PC-9 (cell line): ENCODE measurements at regions not wholly inside any gene's neighbourhood (a gene's known extent, or its start where the extent isn't known, plus 50 kb on each side); places are given as distances from the start of the nearest gene placed in this dataset.

Experiments
- EZH2 ChIP-seq: fragments of 200-600 bp; sonication (generic); IDR thresholded peaks from 2 replicates; pipeline ENCODE4 v1.8.0; 2017; ENCODE audit warnings: antibody characterized with exemption, low read depth
- TF ChIP-seq, protein P1 (sequence below): fragments of 200-600 bp; sonication (generic); conservative IDR thresholded peaks from 2 replicates; pipeline ENCODE4 v1.6.1; 2017; ENCODE audit warnings: mixed run types, antibody characterized with exemption, mild to moderate bottlenecking, moderate library complexity

DNA sequence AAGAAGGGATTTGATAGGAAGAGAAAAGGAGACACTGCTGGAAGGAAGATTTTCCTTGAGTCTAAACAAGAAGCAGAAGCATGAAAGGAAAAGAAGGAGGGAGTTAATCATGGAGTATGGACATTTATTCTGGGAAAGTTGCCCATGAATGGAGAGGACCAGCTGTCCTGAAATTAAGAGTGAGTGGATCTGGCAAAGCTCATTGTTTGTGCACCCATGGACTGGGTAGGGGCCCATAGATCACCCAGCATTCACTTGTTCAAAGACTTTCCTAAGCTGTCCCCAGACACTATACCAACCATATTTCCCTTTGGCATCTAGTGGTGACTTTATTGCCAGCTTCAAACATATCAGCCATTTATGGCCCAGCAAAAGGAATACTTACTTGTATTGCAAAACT is 422.7 kb downstream of the FBXO15 start:
- TF ChIP-seq, protein P1, sequence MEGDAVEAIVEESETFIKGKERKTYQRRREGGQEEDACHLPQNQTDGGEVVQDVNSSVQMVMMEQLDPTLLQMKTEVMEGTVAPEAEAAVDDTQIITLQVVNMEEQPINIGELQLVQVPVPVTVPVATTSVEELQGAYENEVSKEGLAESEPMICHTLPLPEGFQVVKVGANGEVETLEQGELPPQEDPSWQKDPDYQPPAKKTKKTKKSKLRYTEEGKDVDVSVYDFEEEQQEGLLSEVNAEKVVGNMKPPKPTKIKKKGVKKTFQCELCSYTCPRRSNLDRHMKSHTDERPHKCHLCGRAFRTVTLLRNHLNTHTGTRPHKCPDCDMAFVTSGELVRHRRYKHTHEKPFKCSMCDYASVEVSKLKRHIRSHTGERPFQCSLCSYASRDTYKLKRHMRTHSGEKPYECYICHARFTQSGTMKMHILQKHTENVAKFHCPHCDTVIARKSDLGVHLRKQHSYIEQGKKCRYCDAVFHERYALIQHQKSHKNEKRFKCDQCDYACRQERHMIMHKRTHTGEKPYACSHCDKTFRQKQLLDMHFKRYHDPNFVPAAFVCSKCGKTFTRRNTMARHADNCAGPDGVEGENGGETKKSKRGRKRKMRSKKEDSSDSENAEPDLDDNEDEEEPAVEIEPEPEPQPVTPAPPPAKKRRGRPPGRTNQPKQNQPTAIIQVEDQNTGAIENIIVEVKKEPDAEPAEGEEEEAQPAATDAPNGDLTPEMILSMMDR: no peak
- no peak for TF ChIP-seq EZH2
